Neural cell (in vitro differentiated cells): ENCODE measurements at regions not wholly inside any gene's neighbourhood (a gene's known extent, or its start where the extent isn't known, plus 50 kb on each side); places are given as distances from the start of the nearest gene placed in this dataset.

Experiments used
- H2AFZ ChIP-seq: fragments of 200-600, 300-800 bp; sonication (generic), shearing (Covaris generic); 2 replicates; pipeline ENCODE4 v1.6.0; 2014; ENCODE audit warnings: low read depth, mild to moderate bottlenecking, antibody characterized with exemption, low read length, moderate library complexity
- H3F3A ChIP-seq: fragments of 200-600 bp; shearing (Covaris generic); 2 replicates; pipeline ENCODE4 v1.6.1; 2016; ENCODE audit warnings: mild to moderate bottlenecking, moderate library complexity, mixed read lengths, antibody characterized with exemption, low read length; ENCODE audit not compliant: insufficient read depth, poor library complexity, severe bottlenecking
- H3K27ac ChIP-seq: fragments of 200-600, 300-800 bp; sonication (generic), shearing (Covaris generic); 2 replicates; pipeline ENCODE4 v1.5.1; 2014; ENCODE audit warnings: mild to moderate bottlenecking, low read length, moderate library complexity
- H3K27me3 ChIP-seq: fragments of 300-800, 200-600 bp; sonication (generic), shearing (Covaris generic); 2 replicates; pipeline ENCODE4 v1.6.0; 2014; ENCODE audit warnings: mild to moderate bottlenecking, low read depth, low read length, moderate library complexity; ENCODE audit not compliant: insufficient read depth
- H3K36me3 ChIP-seq: fragments of 300-800, 200-600 bp; sonication (generic), shearing (Covaris generic); 2 replicates; pipeline ENCODE4 v1.5.1; 2014; ENCODE audit warnings: mild to moderate bottlenecking, antibody characterized with exemption, low read length, moderate library complexity; ENCODE audit not compliant: insufficient read depth
- H3K4me2 ChIP-seq: fragments of 300-800, 200-600 bp; sonication (generic), shearing (Covaris generic); 2 replicates; pipeline ENCODE4 v1.6.0; 2014; ENCODE audit warnings: mild to moderate bottlenecking, low read length
- H3K4me3 ChIP-seq: fragments of 300-800, 200-600 bp; sonication (generic), shearing (Covaris generic); 2 replicates; pipeline ENCODE4 v1.5.1; 2014; ENCODE audit warnings: mild to moderate bottlenecking, low read length, moderate library complexity
- H3K79me2 ChIP-seq: fragments of 200-600 bp; shearing (Covaris generic); replicated peaks from 2 replicates; pipeline ENCODE4 v1.6.0; 2014; ENCODE audit warnings: mild to moderate bottlenecking, low read length, moderate library complexity; ENCODE audit not compliant: insufficient read depth
- H3K9ac ChIP-seq: fragments of 300-800, 200-600 bp; sonication (generic), shearing (Covaris generic); 2 replicates; pipeline ENCODE4 v1.6.1; 2016; ENCODE audit warnings: mild to moderate bottlenecking, low read length, mixed read lengths
- H3K9me2 ChIP-seq: fragments of 200-600 bp; shearing (Covaris generic); 2 replicates; pipeline ENCODE4 v1.6.1; 2016; ENCODE audit warnings: mild to moderate bottlenecking, low read length, mixed read lengths; ENCODE audit not compliant: insufficient read depth
- H3K9me3 ChIP-seq: fragments of 200-600, 300-800 bp; sonication (generic), shearing (Covaris generic); 2 replicates; pipeline ENCODE4 v1.6.1; 2016; ENCODE audit warnings: mild to moderate bottlenecking, mixed run types, low read length, moderate library complexity, mixed read lengths
- H4K20me1 ChIP-seq: fragments of 200-600 bp; shearing (Covaris generic); 2 replicates; pipeline ENCODE4 v1.6.1; 2016; ENCODE audit warnings: mild to moderate bottlenecking, mixed run types; ENCODE audit not compliant: insufficient read depth
- EP300 ChIP-seq: fragments of 450-650 bp; conservative IDR thresholded peaks from 2 replicates; pipeline ENCODE4 v1.6.1; 2014; ENCODE audit warnings: antibody characterized with exemption, mild to moderate bottlenecking, moderate library complexity; ENCODE audit not compliant: poor library complexity, severe bottlenecking
- EZH2 ChIP-seq: fragments of 200-600, 300-800 bp; shearing (Covaris generic), sonication (generic); IDR thresholded peaks from 2 replicates; pipeline ENCODE4 v1.6.1; 2014; ENCODE audit warnings: antibody characterized with exemption, low read length, borderline replicate concordance, mild to moderate bottlenecking; ENCODE audit not compliant: insufficient read depth, poor library complexity, severe bottlenecking
- MXI1 ChIP-seq: fragments of 450-650 bp; conservative IDR thresholded peaks from 2 replicates; pipeline ENCODE4 v1.6.1; 2014; ENCODE audit warnings: antibody characterized with exemption, mild to moderate bottlenecking; ENCODE audit not compliant: poor library complexity, severe bottlenecking
- POLR2AphosphoS5 ChIP-seq: IDR thresholded peaks from 2 replicates; pipeline ENCODE4 v1.6.1; 2012
- RAD21 ChIP-seq: fragments of 450-650 bp; conservative IDR thresholded peaks from 2 replicates; pipeline ENCODE4 v1.6.1; 2014; ENCODE audit warnings: antibody characterized with exemption, mild to moderate bottlenecking, moderate library complexity
- SMC3 ChIP-seq: fragments of 450-650 bp; conservative IDR thresholded peaks from 2 replicates; pipeline ENCODE4 v1.6.1; 2014; ENCODE audit warnings: antibody characterized with exemption, mild to moderate bottlenecking, moderate library complexity; ENCODE audit not compliant: poor library complexity
- TAF1 ChIP-seq: IDR thresholded peaks from 2 replicates; pipeline ENCODE4 v1.6.1; 2012; ENCODE audit warnings: low read depth
- TF ChIP-seq, protein P1 (sequence below): IDR thresholded peaks from 2 replicates; pipeline ENCODE4 v1.6.1; 2012; ENCODE audit warnings: borderline replicate concordance
- TF ChIP-seq, protein P2 (sequence below): fragments of 450-650 bp; IDR thresholded peaks from 2 replicates; pipeline ENCODE4 v1.5.1; 2014; ENCODE audit warnings: antibody characterized with exemption, mild to moderate bottlenecking, moderate library complexity; ENCODE audit not compliant: poor library complexity, severe bottlenecking

DNA sequence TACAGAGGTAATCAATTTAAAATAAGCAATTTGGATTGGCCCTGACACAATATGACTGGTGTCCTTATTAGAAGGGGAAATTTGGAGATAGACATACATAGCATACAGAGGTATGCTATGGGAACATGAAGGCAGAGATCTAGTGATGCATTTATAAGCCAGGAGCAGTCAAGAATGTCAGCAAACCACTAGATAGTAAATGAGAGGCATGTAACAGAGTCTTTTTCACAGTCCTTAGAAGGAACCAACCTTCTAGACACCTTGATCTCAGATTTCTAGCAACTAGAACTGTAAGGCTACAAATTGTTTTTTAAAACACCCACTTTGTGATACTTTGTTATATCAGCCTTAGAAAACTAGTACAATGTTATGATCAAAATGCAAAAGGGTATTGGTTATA is 54.3 kb upstream of the CA10 start:
- Histone ChIP-seq H3K4me3 (no peak overlapping the region), H2AFZ (no peak overlapping the region), H3K27ac (no peak overlapping the region), H3K9me2 (no peaks in the 10 kb centered on the region), H3K9me3 (no peaks in the 10 kb centered on the region), H3K4me2 (no peak overlapping the region), H4K20me1 (no peaks in the 10 kb centered on the region), H3F3A (no peaks in the 10 kb centered on the region), H3K36me3 (no peaks in the 10 kb centered on the region), H3K79me2 (no peaks in the 10 kb centered on the region), H3K27me3 (no peaks in the 10 kb centered on the region), H3K9ac (no peak overlapping the region)
- TF ChIP-seq EP300, result no peak
- TF ChIP-seq POLR2AphosphoS5, result no peak
- no peak for TF ChIP-seq TAF1
- no peak for TF ChIP-seq MXI1
- TF ChIP-seq, protein P1, sequence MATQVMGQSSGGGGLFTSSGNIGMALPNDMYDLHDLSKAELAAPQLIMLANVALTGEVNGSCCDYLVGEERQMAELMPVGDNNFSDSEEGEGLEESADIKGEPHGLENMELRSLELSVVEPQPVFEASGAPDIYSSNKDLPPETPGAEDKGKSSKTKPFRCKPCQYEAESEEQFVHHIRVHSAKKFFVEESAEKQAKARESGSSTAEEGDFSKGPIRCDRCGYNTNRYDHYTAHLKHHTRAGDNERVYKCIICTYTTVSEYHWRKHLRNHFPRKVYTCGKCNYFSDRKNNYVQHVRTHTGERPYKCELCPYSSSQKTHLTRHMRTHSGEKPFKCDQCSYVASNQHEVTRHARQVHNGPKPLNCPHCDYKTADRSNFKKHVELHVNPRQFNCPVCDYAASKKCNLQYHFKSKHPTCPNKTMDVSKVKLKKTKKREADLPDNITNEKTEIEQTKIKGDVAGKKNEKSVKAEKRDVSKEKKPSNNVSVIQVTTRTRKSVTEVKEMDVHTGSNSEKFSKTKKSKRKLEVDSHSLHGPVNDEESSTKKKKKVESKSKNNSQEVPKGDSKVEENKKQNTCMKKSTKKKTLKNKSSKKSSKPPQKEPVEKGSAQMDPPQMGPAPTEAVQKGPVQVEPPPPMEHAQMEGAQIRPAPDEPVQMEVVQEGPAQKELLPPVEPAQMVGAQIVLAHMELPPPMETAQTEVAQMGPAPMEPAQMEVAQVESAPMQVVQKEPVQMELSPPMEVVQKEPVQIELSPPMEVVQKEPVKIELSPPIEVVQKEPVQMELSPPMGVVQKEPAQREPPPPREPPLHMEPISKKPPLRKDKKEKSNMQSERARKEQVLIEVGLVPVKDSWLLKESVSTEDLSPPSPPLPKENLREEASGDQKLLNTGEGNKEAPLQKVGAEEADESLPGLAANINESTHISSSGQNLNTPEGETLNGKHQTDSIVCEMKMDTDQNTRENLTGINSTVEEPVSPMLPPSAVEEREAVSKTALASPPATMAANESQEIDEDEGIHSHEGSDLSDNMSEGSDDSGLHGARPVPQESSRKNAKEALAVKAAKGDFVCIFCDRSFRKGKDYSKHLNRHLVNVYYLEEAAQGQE, result no peak
- TF ChIP-seq, protein P2, sequence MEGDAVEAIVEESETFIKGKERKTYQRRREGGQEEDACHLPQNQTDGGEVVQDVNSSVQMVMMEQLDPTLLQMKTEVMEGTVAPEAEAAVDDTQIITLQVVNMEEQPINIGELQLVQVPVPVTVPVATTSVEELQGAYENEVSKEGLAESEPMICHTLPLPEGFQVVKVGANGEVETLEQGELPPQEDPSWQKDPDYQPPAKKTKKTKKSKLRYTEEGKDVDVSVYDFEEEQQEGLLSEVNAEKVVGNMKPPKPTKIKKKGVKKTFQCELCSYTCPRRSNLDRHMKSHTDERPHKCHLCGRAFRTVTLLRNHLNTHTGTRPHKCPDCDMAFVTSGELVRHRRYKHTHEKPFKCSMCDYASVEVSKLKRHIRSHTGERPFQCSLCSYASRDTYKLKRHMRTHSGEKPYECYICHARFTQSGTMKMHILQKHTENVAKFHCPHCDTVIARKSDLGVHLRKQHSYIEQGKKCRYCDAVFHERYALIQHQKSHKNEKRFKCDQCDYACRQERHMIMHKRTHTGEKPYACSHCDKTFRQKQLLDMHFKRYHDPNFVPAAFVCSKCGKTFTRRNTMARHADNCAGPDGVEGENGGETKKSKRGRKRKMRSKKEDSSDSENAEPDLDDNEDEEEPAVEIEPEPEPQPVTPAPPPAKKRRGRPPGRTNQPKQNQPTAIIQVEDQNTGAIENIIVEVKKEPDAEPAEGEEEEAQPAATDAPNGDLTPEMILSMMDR, result no peak
- TF ChIP-seq SMC3, result no peak
- TF ChIP-seq EZH2, result no peak
- TF ChIP-seq RAD21, result no peak

DNA sequence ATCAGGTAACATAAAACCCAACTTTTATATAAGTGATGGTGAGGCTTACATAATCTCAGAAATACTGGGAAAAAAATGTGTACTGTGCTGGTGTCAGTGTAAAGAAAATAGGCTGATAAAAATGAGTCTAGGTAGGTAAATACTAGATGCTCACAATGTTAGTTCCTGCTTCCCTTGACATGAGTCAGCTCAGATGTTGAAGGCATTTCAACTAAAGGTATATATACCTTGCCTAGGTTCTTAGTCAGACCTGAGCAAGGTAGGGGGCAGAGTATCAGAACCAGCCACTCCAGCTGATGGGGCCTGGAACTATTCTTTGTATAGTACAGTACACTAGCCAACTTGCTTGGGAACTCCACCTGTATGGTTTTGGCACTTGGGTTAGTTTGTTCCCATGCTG is 51.0 kb upstream of the CA10 start:
- Histone ChIP-seq H3K79me2 (no peaks in the 10 kb centered on the region), H3K27ac (no peak overlapping the region), H3K9me2 (no peaks in the 10 kb centered on the region), H3F3A (no peaks in the 10 kb centered on the region), H3K9ac (no peak overlapping the region), H3K4me3 (no peak overlapping the region), H2AFZ (no peak overlapping the region), H3K36me3 (no peaks in the 10 kb centered on the region), H4K20me1 (no peaks in the 10 kb centered on the region), H3K9me3 (no peaks in the 10 kb centered on the region), H3K27me3 (no peaks in the 10 kb centered on the region), H3K4me2 (no peak overlapping the region)
- TF ChIP-seq, protein P1, result no peak
- TF ChIP-seq, protein P2, result no peak
- TF ChIP-seq POLR2AphosphoS5 (no peak), SMC3 (no peak), RAD21 (no peak), EP300 (no peak), MXI1 (no peak), TAF1 (no peak), EZH2 (no peak)
